Coronary artery (tissue), 2 donors: ENCODE measurements at regions not wholly inside any gene's neighbourhood (a gene's known extent, or its start where the extent isn't known, plus 50 kb on each side); places are given as distances from the start of the nearest gene placed in this dataset.
"Not testable (repeated sequence)": the region's sequence is repeated elsewhere in the genome, so short reads cannot be mapped to it uniquely, and the experiment has no call there.

Experiments
- DNase-seq: peaks from one replicate; pipeline ENCODE4 v3.0.0-alpha.2; 2017; ENCODE audit warnings: low spot score
- H3K27ac ChIP-seq, 2 donors: fragments of 200-600 bp; sonication (generic); one replicate each; pipeline ENCODE4 v1.5.1; 2016 to 2019
- H3K4me3 ChIP-seq: fragments of 200-600 bp; sonication (generic); 2 replicates; pipeline ENCODE4 v1.5.1; 2016; ENCODE audit warnings: mild to moderate bottlenecking, moderate library complexity
- TF ChIP-seq, protein P1 (sequence below): fragments of 200-600 bp; sonication (generic); IDR thresholded peaks from one replicate; pipeline ENCODE4 v1.5.1; 2019; ENCODE audit warnings: antibody characterized with exemption

DNA sequence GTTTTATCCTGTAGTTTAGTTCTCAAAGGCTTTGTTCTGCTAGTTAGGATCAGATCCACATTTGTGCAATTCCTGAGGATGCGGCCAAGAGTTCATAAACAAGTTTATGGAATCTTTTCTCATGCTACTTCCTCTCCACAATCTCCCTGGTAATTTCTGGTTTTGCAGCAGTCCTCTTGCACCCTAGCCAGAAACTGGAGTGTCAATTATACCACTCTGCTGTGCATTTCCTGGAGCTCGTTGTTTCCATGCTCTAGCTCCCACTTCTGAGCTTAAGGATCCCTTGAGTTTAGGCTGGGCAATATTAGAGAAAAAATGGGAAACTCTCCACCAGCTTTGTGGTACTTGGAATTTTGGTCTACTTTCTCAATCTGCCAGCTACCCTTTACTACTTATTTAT, 474.7 kb downstream of the DIRAS2 start:
- DNase-seq: no peak
- Histone ChIP-seq H3K4me3 (no peak overlapping the region), H3K27ac (no peak overlapping the region)
- TF ChIP-seq, protein P1, sequence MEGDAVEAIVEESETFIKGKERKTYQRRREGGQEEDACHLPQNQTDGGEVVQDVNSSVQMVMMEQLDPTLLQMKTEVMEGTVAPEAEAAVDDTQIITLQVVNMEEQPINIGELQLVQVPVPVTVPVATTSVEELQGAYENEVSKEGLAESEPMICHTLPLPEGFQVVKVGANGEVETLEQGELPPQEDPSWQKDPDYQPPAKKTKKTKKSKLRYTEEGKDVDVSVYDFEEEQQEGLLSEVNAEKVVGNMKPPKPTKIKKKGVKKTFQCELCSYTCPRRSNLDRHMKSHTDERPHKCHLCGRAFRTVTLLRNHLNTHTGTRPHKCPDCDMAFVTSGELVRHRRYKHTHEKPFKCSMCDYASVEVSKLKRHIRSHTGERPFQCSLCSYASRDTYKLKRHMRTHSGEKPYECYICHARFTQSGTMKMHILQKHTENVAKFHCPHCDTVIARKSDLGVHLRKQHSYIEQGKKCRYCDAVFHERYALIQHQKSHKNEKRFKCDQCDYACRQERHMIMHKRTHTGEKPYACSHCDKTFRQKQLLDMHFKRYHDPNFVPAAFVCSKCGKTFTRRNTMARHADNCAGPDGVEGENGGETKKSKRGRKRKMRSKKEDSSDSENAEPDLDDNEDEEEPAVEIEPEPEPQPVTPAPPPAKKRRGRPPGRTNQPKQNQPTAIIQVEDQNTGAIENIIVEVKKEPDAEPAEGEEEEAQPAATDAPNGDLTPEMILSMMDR: no peak

DNA sequence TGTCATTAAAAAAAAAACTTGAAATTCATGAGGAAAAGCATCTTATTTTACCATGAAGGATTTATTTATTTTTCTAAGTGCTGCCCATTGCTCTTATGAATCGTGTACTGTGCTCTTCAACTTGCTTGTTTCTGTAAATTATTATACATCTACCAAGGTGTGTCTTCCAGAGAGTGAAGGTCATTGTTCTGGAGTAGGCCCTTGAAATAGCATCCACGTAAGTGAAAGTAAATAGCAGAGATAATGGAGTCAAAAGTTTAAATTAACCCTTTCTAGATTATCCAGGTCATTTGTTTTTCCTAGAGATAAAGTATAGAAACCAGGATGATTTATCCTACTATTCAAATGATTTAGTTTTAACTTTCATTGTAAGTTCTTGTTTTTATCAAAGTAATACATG, 473.1 kb downstream of the DIRAS2 start:
- TF ChIP-seq, protein P1: no peak
- H3K4me3 ChIP-seq: no peak overlapping the region
- no peak for DNase-seq
- no peak overlapping the region for H3K27ac ChIP-seq

DNA sequence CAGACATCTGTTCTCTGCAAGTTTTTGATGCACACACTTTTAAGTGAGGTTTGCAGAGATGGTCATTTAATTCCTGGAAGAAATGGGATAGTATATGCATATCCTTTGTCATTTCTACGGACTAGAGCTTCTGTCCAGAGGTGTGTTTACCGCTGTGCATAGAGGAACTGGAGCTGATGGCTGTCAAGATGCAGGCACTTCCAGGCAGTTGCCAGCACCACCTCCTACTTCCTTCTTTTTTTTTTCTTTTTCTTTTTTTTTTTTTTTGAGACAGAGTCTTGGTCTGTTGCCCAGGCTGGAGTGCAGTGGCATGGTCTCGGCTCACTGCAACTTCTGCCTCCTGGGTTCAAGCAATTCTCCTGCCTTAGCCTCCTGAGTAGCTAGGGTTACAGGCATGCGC, 468.7 kb downstream of the DIRAS2 start:
- H3K4me3 ChIP-seq, DNase-seq, H3K27ac ChIP-seq: not testable (repeated sequence)

- H3K4me3 ChIP-seq, DNase-seq, H3K27ac ChIP-seq: not testable (repeated sequence)
These were observed 468.3 kb downstream of the DIRAS2 start for GRCh38 chr9:90174346-90174745.

GRCh38 chr9:90175257-90175656, 467.4 kb downstream of the DIRAS2 start:
- TF ChIP-seq, protein P1: no peak
- Histone ChIP-seq H3K27ac (no peak overlapping the region), H3K4me3 (no peak overlapping the region)
- DNase-seq: no peak

DNA sequence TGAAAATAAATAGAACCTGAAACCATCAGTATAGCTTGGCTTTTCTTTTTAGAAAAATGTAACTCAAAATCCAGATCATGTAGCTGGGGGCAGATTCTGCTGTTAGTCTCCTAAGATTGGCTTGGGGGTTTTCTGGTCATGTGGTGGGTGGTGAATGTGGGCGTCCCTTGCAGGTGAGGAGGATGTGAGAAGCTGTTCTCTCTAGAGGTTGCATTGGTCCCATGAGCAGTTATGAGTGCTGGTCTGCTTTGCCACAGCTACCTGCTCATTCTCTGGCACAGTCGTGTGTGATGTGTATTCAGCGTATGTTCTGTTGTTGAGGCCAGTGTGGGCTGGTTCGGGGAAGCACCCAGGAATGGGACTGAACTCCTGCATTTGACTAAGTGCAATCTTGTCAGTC, 466.8 kb downstream of the DIRAS2 start:
- Histone ChIP-seq H3K4me3 (no peak overlapping the region), H3K27ac (no peak overlapping the region)
- TF ChIP-seq, protein P1: no peak
- DNase-seq: no peak

DNA sequence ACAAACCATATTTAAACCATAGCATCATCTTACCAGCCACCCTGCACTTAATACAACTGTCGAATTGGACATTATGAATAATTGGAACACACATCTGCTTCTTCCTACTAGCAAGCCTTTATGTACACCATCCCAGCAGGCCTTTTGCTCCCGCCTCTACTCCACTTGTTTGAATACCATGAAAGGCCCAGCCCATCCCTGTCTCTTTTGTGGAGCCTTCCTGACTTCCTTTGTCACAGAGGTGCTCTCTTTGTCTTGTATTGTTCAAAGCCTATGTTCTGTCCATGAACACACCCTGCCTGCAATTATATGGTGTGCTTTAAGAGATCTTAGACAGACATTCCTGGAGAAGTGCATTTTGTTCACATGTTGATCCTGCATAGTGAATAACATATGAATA, 465.7 kb downstream of the DIRAS2 start:
- TF ChIP-seq, protein P1: no peak
- H3K27ac ChIP-seq: no peak overlapping the region
- H3K4me3 ChIP-seq: no peak overlapping the region
- DNase-seq: no peak

DNA sequence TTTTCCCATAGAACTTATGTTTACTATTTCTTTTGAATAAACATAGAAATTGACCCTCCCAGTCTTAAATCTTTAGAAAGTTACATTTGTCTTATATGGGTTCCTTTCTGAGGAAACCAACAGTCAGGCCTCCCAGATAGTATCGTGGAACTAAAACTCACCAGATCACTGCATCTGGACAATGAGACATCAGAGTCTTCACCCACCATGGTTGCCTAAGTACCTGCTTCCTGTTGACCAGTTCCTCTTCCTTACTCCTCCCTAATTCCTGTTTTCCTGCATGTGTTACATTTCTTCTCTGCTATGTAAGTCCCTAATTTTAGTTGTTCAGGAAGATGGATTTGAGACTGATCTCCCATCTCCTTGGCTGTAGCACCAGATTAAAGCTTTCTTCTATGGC, 462.2 kb downstream of the DIRAS2 start:
- TF ChIP-seq, protein P1: no peak
- Histone ChIP-seq H3K27ac (no peak overlapping the region), H3K4me3 (no peak overlapping the region)
- no peak for DNase-seq
